ENCODE measurements at regions not wholly inside any gene's neighbourhood (a gene's known extent, or its start where the extent isn't known, plus 50 kb on each side); places are given as distances from the start of the nearest gene placed in this dataset.
"Not testable (repeated sequence)": the region's sequence is repeated elsewhere in the genome, so short reads cannot be mapped to it uniquely, and the experiment has no call there.

DNA sequence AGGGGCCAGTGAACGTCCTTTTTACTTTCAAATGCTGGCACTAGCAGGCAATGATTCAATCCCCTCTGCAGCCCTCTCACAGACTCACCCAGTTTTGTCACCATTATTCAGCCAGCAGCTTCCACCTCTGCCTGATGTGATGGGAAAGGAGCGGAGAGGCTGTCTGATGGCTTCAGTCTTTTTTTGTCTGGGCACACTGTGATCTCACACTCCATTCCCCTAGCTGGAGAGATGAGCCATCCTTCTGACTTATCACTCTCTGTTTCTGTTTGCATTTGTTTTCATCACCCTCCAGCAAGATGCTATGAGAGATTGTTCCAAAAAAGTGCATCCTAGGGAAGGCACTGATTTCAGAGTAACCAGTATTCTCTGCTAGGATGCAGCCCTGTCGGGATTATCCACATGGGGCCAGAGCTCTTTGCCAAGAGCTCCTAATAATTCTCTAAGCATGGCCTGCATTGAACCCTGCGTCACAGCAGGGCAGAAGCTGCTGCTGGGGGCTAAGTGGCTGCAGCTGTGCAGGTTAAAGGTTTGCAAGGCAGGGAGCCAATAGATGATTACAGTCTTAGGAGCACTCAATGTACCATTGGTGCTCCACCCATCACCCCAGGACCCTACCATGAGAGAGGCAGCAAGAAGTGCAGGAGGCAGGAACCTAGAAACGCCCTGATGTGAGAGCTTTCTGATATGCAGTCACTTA is 236.1 kb upstream of the C16orf82 start:
- Histone ChIP-seq H3K9me3 (ENCODE audit: insufficient read depth, low read length) (no peaks in the 10 kb centered on the region), H3K36me3 (replicated peaks; ENCODE audit: low read depth, low read length) (no peaks in the 10 kb centered on the region), H3K9ac (ENCODE audit: low read length) (no peak overlapping the region), H2AFZ (ENCODE audit: low read depth, low read length) (no peak overlapping the region), H3K4me1 (ENCODE audit: low read length) (no peaks in the 10 kb centered on the region), H4K20me1 (ENCODE audit: insufficient read depth, low read length) (no peaks in the 10 kb centered on the region), H3K4me3 (ENCODE audit: low read length) (no peak overlapping the region), H3K4me2 (ENCODE audit: low read length) (no peak overlapping the region), H3K27me3 (ENCODE audit: low read depth, low read length) (0 out of 2 replicates have a peak, but pooled peaks cover 8% of the 10 kb centered on the region), H3K79me2 (ENCODE audit: low read length) (no peaks in the 10 kb centered on the region), H3K27ac (ENCODE audit: low read length) (no peak overlapping the region)
- TF ChIP-seq EZH2phosphoT487 (IDR thresholded peaks at IDR 0.05; ENCODE audit: low read depth) (no peak), CTCF (IDR thresholded peaks at IDR 0.05; ENCODE audit: low read depth, low read length) (no peak)

DNA sequence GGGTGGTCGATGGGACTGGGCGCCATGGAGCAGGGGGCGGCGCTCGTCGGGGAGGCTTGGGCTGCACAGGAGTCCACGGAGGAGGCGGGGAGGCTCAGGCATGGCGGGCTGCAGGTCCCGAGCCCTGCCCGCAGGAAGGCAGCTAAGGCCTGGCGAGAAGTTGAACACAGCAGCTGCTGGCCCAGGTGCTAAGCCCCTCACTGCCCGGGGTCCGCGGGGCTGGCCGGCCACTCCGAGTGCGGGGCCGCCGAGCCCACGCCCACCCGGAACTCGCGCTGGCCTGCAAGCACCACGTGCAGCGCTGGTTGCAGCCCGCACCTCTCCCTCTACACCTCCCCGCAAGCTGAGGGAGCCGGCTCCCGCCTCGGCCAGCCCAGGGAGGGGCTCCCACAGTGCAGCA is 230.6 kb upstream of the C16orf82 start:
- H3K9me3 ChIP-seq (ENCODE audit: insufficient read depth, low read length); H3K27ac ChIP-seq (ENCODE audit: low read length); H2AFZ ChIP-seq (ENCODE audit: low read depth, low read length); H3K27me3 ChIP-seq (ENCODE audit: low read depth, low read length); H3K4me3 ChIP-seq (ENCODE audit: low read length); H3K79me2 ChIP-seq (ENCODE audit: low read length); H4K20me1 ChIP-seq (ENCODE audit: insufficient read depth, low read length); H3K36me3 ChIP-seq (replicated peaks; ENCODE audit: low read depth, low read length); H3K4me1 ChIP-seq (ENCODE audit: low read length); H3K4me2 ChIP-seq (ENCODE audit: low read length); H3K9ac ChIP-seq (ENCODE audit: low read length): not testable (repeated sequence)

- H3K9ac ChIP-seq (ENCODE audit: low read length) = no peak overlapping the region
Observed at GRCh38 chr16:26838931-26839330, 227.8 kb upstream of the C16orf82 start.

DNA sequence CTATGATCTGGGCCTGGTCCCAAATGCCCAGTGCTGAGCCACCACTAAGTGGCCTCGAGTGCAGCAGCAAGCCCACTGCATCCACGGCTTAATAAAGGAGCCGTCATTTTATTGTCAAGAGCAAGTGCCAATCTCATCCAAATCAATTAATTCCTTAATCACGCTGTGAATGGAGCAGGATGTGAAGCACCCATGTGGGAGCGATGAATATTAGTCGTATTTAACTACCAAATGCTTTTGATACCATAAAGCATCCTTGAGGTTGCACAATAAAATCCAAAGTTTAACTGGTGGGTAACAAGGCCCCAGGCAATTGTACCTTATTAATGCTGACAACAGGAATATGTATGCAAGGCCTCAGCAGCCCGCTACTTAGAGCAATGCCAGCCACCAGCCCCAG is 226.0 kb upstream of the C16orf82 start:
- Histone ChIP-seq H3K36me3 (replicated peaks; ENCODE audit: low read depth, low read length) (no peaks in the 10 kb centered on the region), H3K9me3 (ENCODE audit: insufficient read depth, low read length) (no peaks in the 10 kb centered on the region), H2AFZ (ENCODE audit: low read depth, low read length) (no peak overlapping the region), H4K20me1 (ENCODE audit: insufficient read depth, low read length) (no peaks in the 10 kb centered on the region), H3K27ac (ENCODE audit: low read length) (no peak overlapping the region), H3K79me2 (ENCODE audit: low read length) (no peaks in the 10 kb centered on the region), H3K27me3 (ENCODE audit: low read depth, low read length) (no peaks in the 10 kb centered on the region), H3K4me2 (ENCODE audit: low read length) (no peak overlapping the region), H3K4me3 (ENCODE audit: low read length) (no peak overlapping the region), H3K4me1 (ENCODE audit: low read length) (no peaks in the 10 kb centered on the region), H3K9ac (ENCODE audit: low read length) (no peak overlapping the region)
- TF ChIP-seq EZH2phosphoT487 (IDR thresholded peaks at IDR 0.05; ENCODE audit: low read depth) (no peak), CTCF (IDR thresholded peaks at IDR 0.05; ENCODE audit: low read depth, low read length) (no peak)

More at GRCh38 chr16:26838931-26839330, 227.8 kb upstream of the C16orf82 start:
- no peaks in the 10 kb centered on the region for H3K27me3 ChIP-seq (ENCODE audit: low read depth, low read length)
- TF ChIP-seq CTCF (IDR thresholded peaks at IDR 0.05; ENCODE audit: low read depth, low read length) (no peak), EZH2phosphoT487 (IDR thresholded peaks at IDR 0.05; ENCODE audit: low read depth) (no peak)
- H3K27ac ChIP-seq (ENCODE audit: low read length) = no peak overlapping the region
- no peak overlapping the region for H3K4me3 ChIP-seq (ENCODE audit: low read length)
- no peaks in the 10 kb centered on the region for H3K36me3 ChIP-seq (replicated peaks; ENCODE audit: low read depth, low read length)
- no peak overlapping the region for H3K4me2 ChIP-seq (ENCODE audit: low read length)
- no peaks in the 10 kb centered on the region for H4K20me1 ChIP-seq (ENCODE audit: insufficient read depth, low read length)
- H2AFZ ChIP-seq (ENCODE audit: low read depth, low read length) = no peak overlapping the region
- H3K4me1 ChIP-seq (ENCODE audit: low read length) = no peaks in the 10 kb centered on the region
- H3K79me2 ChIP-seq (ENCODE audit: low read length) = no peaks in the 10 kb centered on the region
- no peaks in the 10 kb centered on the region for H3K9me3 ChIP-seq (ENCODE audit: insufficient read depth, low read length)

Measured in OCI-LY3 (cell line).